SK-N-SH treated with all-trans-retinoic acid at 6 μM for 48 hours (cell line): ENCODE measurements at regions not wholly inside any gene's neighbourhood (a gene's known extent, or its start where the extent isn't known, plus 50 kb on each side); places are given as distances from the start of the nearest gene placed in this dataset.

Experiments
- ATAC-seq: fragments of 200-7000 bp; cut with Tn5 transposase; 3 replicates; pipeline ENCODE4 v1.9.1; 2020; ENCODE audit warnings: mild to moderate bottlenecking, moderate library complexity
- ARNTL ChIP-seq: fragments of 450-650 bp; formaldehyde crosslinking; IDR thresholded peaks from 2 replicates; pipeline ENCODE4 v1.5.0; 2020; ENCODE audit warnings: low read depth, mild to moderate bottlenecking, moderate library complexity, borderline replicate concordance
- BACH2 ChIP-seq: fragments of 250-450 bp; sonication (Bioruptor Pico); IDR thresholded peaks from 2 replicates; pipeline ENCODE4 v1.9.0; 2021; ENCODE audit warnings: mild to moderate bottlenecking, borderline replicate concordance
- CSDC2 ChIP-seq: fragments of 250-450 bp; sonication (Bioruptor Pico); IDR thresholded peaks from 2 replicates; pipeline ENCODE4 v1.5.0; 2020; ENCODE audit warnings: mild to moderate bottlenecking, moderate library complexity
- GLIS3 ChIP-seq: fragments of 250-450 bp; sonication (Bioruptor Pico); IDR thresholded peaks from 2 replicates; pipeline ENCODE4 v1.5.0; 2020; ENCODE audit warnings: mild to moderate bottlenecking, moderate library complexity
- ISL1 ChIP-seq: fragments of 250-450 bp; sonication (Bioruptor Pico); IDR thresholded peaks from 2 replicates; pipeline ENCODE4 v2.1.2; 2022; ENCODE audit warnings: mild to moderate bottlenecking, moderate library complexity
- OSR1 ChIP-seq: fragments of 250-450 bp; sonication (Bioruptor Pico); IDR thresholded peaks from 2 replicates; pipeline ENCODE4 v1.8.0; 2022; ENCODE audit warnings: moderate library complexity, mild to moderate bottlenecking, inconsistent platforms
- PPARA ChIP-seq: fragments of 250-450 bp; sonication (Bioruptor Pico); IDR thresholded peaks from 2 replicates; pipeline ENCODE4 v1.5.0; 2020; ENCODE audit warnings: mild to moderate bottlenecking, borderline replicate concordance
- RARB ChIP-seq: fragments of 250-450 bp; sonication (Bioruptor Pico); IDR thresholded peaks from 2 replicates; pipeline ENCODE4 v1.8.0; 2021; ENCODE audit warnings: mild to moderate bottlenecking, moderate library complexity
- SNAI2 ChIP-seq: fragments of 250-450 bp; sonication (Bioruptor Pico); IDR thresholded peaks from 2 replicates; pipeline ENCODE4 v1.5.0; 2020; ENCODE audit warnings: mild to moderate bottlenecking, moderate library complexity
- TCF4 ChIP-seq: fragments of 250-450 bp; sonication (Bioruptor Pico); IDR thresholded peaks from 2 replicates; pipeline ENCODE4 v1.8.0; 2021; ENCODE audit warnings: mild to moderate bottlenecking, moderate library complexity, borderline replicate concordance
- ZC3H10 ChIP-seq: fragments of 250-450 bp; sonication (Bioruptor Pico); IDR thresholded peaks from 2 replicates; pipeline ENCODE4 v1.5.1; 2021; ENCODE audit warnings: mild to moderate bottlenecking, moderate library complexity
- ZFP3 ChIP-seq: fragments of 250-450 bp; sonication (Bioruptor Pico); IDR thresholded peaks from 2 replicates; pipeline ENCODE4 v1.5.0; 2020; ENCODE audit warnings: mild to moderate bottlenecking, moderate library complexity
- ZFP30 ChIP-seq: fragments of 450-650 bp; formaldehyde crosslinking; IDR thresholded peaks from 2 replicates; pipeline ENCODE4 v1.5.0; 2022; ENCODE audit warnings: mild to moderate bottlenecking, moderate library complexity
- ZNF70 ChIP-seq: fragments of 450-650 bp; formaldehyde crosslinking; IDR thresholded peaks from 2 replicates; pipeline ENCODE4 v1.5.0; 2020; ENCODE audit warnings: mild to moderate bottlenecking, moderate library complexity
- ZNF8 ChIP-seq: fragments of 450-650 bp; formaldehyde crosslinking; IDR thresholded peaks from 2 replicates; pipeline ENCODE4 v1.5.0; 2020; ENCODE audit warnings: mild to moderate bottlenecking, moderate library complexity
- TF ChIP-seq, protein P1 (sequence below): fragments of 250-450 bp; sonication (Bioruptor Pico); IDR thresholded peaks from 2 replicates; pipeline ENCODE4 v1.5.1; 2020; ENCODE audit warnings: low read depth, mild to moderate bottlenecking, moderate library complexity
- TF ChIP-seq, protein P2 (sequence below): fragments of 250-450 bp; sonication (Bioruptor Pico); IDR thresholded peaks from 2 replicates; pipeline ENCODE4 v1.5.0; 2020; ENCODE audit warnings: mild to moderate bottlenecking, moderate library complexity
- TF ChIP-seq, protein P3 (sequence below): fragments of 250-450 bp; sonication (Bioruptor Pico); IDR thresholded peaks from 2 replicates; pipeline ENCODE4 v1.8.0; 2021; ENCODE audit warnings: low read depth, mild to moderate bottlenecking, moderate library complexity, borderline replicate concordance
- TF ChIP-seq, protein P4 (sequence below): fragments of 250-450 bp; sonication (Bioruptor Pico); IDR thresholded peaks from 2 replicates; pipeline ENCODE4 v1.5.1; 2021; ENCODE audit warnings: mild to moderate bottlenecking, moderate library complexity
- TF ChIP-seq, protein P5 (sequence below): fragments of 250-450 bp; sonication (Bioruptor Pico); IDR thresholded peaks from 2 replicates; pipeline ENCODE4 v1.8.0; 2020; ENCODE audit warnings: mild to moderate bottlenecking, moderate library complexity, borderline replicate concordance

DNA sequence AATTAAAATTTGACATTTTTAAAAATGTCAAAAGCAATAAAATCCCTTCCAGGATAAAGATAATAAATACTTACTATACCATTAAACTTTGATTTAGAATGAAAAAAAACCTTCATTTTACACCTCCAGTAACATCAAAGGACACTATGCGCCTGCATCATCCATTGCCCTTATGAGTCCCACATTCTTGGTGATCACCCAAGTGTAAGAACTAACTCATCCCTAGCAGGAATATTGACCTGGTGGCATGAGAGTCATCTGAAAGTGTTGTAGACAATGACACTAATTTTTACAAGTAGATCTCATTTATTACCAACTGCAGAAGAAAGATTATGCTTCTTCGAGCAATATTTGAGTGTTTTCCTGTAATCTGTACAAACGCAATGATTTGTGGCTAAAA is 1128.9 kb downstream of the EFNB2 start:
- ATAC-seq, result no peak
- TF ChIP-seq, protein P1, sequence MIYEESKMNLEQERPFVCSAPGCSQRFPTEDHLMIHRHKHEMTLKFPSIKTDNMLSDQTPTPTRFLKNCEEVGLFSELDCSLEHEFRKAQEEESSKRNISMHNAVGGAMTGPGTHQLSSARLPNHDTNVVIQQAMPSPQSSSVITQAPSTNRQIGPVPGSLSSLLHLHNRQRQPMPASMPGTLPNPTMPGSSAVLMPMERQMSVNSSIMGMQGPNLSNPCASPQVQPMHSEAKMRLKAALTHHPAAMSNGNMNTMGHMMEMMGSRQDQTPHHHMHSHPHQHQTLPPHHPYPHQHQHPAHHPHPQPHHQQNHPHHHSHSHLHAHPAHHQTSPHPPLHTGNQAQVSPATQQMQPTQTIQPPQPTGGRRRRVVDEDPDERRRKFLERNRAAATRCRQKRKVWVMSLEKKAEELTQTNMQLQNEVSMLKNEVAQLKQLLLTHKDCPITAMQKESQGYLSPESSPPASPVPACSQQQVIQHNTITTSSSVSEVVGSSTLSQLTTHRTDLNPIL (CRISPR knock-in tag), result no peak
- TF ChIP-seq, protein P2, sequence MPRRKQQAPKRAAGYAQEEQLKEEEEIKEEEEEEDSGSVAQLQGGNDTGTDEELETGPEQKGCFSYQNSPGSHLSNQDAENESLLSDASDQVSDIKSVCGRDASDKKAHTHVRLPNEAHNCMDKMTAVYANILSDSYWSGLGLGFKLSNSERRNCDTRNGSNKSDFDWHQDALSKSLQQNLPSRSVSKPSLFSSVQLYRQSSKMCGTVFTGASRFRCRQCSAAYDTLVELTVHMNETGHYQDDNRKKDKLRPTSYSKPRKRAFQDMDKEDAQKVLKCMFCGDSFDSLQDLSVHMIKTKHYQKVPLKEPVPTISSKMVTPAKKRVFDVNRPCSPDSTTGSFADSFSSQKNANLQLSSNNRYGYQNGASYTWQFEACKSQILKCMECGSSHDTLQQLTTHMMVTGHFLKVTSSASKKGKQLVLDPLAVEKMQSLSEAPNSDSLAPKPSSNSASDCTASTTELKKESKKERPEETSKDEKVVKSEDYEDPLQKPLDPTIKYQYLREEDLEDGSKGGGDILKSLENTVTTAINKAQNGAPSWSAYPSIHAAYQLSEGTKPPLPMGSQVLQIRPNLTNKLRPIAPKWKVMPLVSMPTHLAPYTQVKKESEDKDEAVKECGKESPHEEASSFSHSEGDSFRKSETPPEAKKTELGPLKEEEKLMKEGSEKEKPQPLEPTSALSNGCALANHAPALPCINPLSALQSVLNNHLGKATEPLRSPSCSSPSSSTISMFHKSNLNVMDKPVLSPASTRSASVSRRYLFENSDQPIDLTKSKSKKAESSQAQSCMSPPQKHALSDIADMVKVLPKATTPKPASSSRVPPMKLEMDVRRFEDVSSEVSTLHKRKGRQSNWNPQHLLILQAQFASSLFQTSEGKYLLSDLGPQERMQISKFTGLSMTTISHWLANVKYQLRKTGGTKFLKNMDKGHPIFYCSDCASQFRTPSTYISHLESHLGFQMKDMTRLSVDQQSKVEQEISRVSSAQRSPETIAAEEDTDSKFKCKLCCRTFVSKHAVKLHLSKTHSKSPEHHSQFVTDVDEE, result no peak
- TF ChIP-seq, protein P3, sequence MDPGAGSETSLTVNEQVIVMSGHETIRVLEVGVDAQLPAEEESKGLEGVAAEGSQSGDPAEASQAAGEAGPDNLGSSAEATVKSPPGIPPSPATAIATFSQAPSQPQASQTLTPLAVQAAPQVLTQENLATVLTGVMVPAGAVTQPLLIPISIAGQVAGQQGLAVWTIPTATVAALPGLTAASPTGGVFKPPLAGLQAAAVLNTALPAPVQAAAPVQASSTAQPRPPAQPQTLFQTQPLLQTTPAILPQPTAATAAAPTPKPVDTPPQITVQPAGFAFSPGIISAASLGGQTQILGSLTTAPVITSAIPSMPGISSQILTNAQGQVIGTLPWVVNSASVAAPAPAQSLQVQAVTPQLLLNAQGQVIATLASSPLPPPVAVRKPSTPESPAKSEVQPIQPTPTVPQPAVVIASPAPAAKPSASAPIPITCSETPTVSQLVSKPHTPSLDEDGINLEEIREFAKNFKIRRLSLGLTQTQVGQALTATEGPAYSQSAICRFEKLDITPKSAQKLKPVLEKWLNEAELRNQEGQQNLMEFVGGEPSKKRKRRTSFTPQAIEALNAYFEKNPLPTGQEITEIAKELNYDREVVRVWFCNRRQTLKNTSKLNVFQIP, result no peak
- no peak for TF ChIP-seq BACH2
- no peak for TF ChIP-seq ZC3H10
- no peak for TF ChIP-seq SNAI2 (CRISPR knock-in tag)
- TF ChIP-seq ARNTL, result no peak
- TF ChIP-seq ISL1 (CRISPR knock-in tag), result no peak
- TF ChIP-seq, protein P4, sequence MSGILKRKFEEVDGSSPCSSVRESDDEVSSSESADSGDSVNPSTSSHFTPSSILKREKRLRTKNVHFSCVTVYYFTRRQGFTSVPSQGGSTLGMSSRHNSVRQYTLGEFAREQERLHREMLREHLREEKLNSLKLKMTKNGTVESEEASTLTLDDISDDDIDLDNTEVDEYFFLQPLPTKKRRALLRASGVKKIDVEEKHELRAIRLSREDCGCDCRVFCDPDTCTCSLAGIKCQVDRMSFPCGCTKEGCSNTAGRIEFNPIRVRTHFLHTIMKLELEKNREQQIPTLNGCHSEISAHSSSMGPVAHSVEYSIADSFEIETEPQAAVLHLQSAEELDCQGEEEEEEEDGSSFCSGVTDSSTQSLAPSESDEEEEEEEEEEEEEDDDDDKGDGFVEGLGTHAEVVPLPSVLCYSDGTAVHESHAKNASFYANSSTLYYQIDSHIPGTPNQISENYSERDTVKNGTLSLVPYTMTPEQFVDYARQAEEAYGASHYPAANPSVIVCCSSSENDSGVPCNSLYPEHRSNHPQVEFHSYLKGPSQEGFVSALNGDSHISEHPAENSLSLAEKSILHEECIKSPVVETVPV (CRISPR knock-in tag), result no peak
- TF ChIP-seq ZNF70 (CRISPR knock-in tag), result no peak
- TF ChIP-seq CSDC2, result no peak
- no peak for TF ChIP-seq TCF4
- no peak for TF ChIP-seq GLIS3
- TF ChIP-seq ZNF8 (CRISPR knock-in tag), result no peak
- no peak for TF ChIP-seq PPARA
- TF ChIP-seq, protein P5, sequence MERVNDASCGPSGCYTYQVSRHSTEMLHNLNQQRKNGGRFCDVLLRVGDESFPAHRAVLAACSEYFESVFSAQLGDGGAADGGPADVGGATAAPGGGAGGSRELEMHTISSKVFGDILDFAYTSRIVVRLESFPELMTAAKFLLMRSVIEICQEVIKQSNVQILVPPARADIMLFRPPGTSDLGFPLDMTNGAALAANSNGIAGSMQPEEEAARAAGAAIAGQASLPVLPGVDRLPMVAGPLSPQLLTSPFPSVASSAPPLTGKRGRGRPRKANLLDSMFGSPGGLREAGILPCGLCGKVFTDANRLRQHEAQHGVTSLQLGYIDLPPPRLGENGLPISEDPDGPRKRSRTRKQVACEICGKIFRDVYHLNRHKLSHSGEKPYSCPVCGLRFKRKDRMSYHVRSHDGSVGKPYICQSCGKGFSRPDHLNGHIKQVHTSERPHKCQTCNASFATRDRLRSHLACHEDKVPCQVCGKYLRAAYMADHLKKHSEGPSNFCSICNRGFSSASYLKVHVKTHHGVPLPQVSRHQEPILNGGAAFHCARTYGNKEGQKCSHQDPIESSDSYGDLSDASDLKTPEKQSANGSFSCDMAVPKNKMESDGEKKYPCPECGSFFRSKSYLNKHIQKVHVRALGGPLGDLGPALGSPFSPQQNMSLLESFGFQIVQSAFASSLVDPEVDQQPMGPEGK (CRISPR knock-in tag), result no peak
- TF ChIP-seq RARB (CRISPR knock-in tag), result no peak
- TF ChIP-seq ZFP3, result no peak
- no peak for TF ChIP-seq ZFP30 (CRISPR knock-in tag)
- no peak for TF ChIP-seq OSR1 (CRISPR knock-in tag)

DNA sequence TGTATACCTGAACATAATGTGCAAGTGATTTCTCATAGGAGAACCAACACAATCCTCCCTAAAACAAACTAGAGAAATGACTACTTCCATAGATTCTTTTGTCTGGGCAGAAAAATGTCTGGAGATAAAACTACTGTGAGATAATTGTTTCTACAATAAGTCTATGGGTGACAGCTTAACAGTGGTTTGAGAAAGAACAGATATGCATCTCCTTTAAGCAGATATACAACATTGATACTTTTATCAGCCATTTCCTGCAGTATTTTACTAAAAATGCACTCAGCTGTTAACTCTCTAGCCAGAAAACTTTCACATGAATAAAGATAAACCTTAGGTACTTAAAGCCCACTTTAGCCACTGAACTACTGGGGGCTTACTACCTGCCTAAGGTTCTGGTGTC is 1132.4 kb downstream of the EFNB2 start:
- TF ChIP-seq, protein P1 (CRISPR knock-in tag), result no peak
- TF ChIP-seq RARB (CRISPR knock-in tag), result no peak
- TF ChIP-seq, protein P5 (CRISPR knock-in tag), result no peak
- TF ChIP-seq SNAI2 (CRISPR knock-in tag), result no peak
- TF ChIP-seq ISL1 (CRISPR knock-in tag), result peak; percentile 90
- TF ChIP-seq ZNF70 (CRISPR knock-in tag), result no peak
- TF ChIP-seq, protein P2, result no peak; the same call in 1 of the 2 replicates
- TF ChIP-seq, all 23 proteins: peak for 1
- ATAC-seq, result no peak
